NB4 (cell line): ENCODE measurements at regions not wholly inside any gene's neighbourhood (a gene's known extent, or its start where the extent isn't known, plus 50 kb on each side); places are given as distances from the start of the nearest gene placed in this dataset.
"Not testable (repeated sequence)": the region's sequence is repeated elsewhere in the genome, so short reads cannot be mapped to it uniquely, and the experiment has no call there.

Experiments used
- DNase-seq: peaks from one replicate; pipeline ENCODE4 v3.0.0; 2010; ENCODE audit warnings: low read depth
- H3K4me3 ChIP-seq: one replicate; pipeline ENCODE4 v1.5.1; 2011; ENCODE audit warnings: mild to moderate bottlenecking, low read depth, low read length, moderate library complexity
- MAX ChIP-seq: IDR thresholded peaks from 2 replicates; pipeline ENCODE4 v1.6.1; 2011; ENCODE audit warnings: low read depth, low read length
- MYC ChIP-seq: IDR thresholded peaks from 2 replicates; pipeline ENCODE4 v1.6.1; 2011; ENCODE audit warnings: low read depth, low read length
- POLR2A ChIP-seq: IDR thresholded peaks from 2 replicates; pipeline ENCODE4 v1.6.1; 2011; ENCODE audit warnings: mild to moderate bottlenecking; ENCODE audit not compliant: insufficient read length; ENCODE audit errors: extremely low read depth
- TF ChIP-seq, protein P1 (sequence below): IDR thresholded peaks from one replicate; pipeline ENCODE4 v1.5.1; 2012; ENCODE audit warnings: low read depth, low read length

- DNase-seq = no peak
- no peak overlapping the region for H3K4me3 ChIP-seq
- no peak for TF ChIP-seq POLR2A
- no peak for TF ChIP-seq MYC
- TF ChIP-seq, protein P1, sequence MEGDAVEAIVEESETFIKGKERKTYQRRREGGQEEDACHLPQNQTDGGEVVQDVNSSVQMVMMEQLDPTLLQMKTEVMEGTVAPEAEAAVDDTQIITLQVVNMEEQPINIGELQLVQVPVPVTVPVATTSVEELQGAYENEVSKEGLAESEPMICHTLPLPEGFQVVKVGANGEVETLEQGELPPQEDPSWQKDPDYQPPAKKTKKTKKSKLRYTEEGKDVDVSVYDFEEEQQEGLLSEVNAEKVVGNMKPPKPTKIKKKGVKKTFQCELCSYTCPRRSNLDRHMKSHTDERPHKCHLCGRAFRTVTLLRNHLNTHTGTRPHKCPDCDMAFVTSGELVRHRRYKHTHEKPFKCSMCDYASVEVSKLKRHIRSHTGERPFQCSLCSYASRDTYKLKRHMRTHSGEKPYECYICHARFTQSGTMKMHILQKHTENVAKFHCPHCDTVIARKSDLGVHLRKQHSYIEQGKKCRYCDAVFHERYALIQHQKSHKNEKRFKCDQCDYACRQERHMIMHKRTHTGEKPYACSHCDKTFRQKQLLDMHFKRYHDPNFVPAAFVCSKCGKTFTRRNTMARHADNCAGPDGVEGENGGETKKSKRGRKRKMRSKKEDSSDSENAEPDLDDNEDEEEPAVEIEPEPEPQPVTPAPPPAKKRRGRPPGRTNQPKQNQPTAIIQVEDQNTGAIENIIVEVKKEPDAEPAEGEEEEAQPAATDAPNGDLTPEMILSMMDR = no peak
- no peak for TF ChIP-seq MAX
Observed at GRCh38 chr7:138195151-138195571, 118.9 kb downstream of the AKR1D1 start.

DNA sequence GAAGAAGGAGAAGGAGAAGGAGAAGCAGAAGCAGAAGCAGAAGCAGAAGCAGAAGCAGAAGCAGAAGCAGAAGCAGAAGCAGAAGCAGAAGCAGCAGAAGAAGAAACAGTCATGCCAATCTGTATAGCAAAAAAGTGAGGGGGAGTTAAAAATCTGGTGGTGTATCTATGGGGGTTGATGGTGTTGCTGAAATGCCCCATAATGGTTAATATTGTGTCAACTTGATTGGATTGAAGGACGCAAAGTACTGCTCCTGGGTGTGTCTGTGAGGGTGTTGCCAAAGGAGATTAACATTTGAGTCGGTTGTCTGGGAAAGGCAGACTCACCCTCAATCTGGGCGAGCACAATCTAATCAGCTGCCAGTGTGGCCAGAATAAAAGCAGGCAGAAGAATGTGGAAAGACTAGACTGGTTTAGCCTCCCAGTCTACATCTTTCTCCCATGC, 120.3 kb downstream of the AKR1D1 start:
- H3K4me3 ChIP-seq, DNase-seq: not testable (repeated sequence)

DNA sequence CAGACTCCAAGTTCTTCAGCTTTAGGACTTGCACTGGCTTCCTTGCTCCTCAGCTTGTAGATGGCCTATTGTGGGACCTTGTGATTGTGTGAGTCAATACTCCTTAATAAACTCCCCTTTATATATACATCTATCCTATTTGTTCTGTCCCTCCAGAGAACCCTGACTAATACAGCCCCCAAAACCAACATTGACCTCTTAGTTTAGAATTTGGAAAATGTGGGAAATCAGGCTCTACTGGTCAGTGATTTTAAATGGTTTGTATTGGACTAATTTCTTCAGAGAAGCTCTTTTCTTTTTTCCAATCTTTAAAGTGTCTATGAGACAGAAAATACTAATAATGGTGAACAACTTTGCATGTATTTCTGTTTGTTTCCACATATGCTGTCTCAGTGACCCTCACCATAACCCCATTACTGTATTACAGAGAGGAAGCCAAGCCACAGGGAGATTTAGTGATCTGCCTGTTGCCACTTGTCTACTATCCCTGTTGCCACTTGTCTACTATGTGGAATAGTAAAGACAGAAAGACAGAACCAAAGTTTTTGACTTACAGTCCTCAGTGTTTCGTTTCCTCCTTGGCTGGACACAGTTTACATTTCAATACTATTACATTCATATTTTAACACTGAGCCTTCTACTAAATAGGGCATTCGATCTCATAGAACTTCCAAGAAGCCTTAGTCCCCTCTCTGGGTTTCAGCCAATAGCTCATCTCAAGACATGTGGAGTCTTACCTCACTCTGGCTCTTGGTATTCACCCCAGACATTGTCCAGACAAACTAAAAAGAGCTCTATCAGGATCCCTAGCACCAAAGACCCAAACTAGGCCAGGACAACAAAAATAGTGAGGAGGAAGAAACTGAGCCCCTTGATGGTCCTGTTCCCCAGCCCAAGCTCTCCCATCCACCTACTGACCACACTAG, 121.0 kb downstream of the AKR1D1 start:
- TF ChIP-seq, protein P1 = no peak
- TF ChIP-seq MAX (no peak), MYC (no peak), POLR2A (no peak)
- H3K4me3 ChIP-seq = no peak overlapping the region
- DNase-seq = no peak

GRCh38 chr7:138204285-138204981, 128.2 kb downstream of the AKR1D1 start:
- no peak overlapping the region for H3K4me3 ChIP-seq
- TF ChIP-seq POLR2A (no peak), MYC (no peak)
- no peak for DNase-seq

- no peak for DNase-seq
- TF ChIP-seq POLR2A (no peak), MAX (no peak), MYC (no peak)
- TF ChIP-seq, protein P1 = no peak
- H3K4me3 ChIP-seq = no peak overlapping the region
Observed at GRCh38 chr7:138204982-138205298, 128.7 kb downstream of the AKR1D1 start.

GRCh38 chr7:138205614-138206150, 129.4 kb downstream of the AKR1D1 start:
- no peak overlapping the region for H3K4me3 ChIP-seq
- no peak for TF ChIP-seq POLR2A
- no peak for TF ChIP-seq MAX
- TF ChIP-seq MYC = no peak
- TF ChIP-seq, protein P1 = no peak

More at GRCh38 chr7:138205614-138206150, 129.4 kb downstream of the AKR1D1 start:
- DNase-seq = no peak
